ENCODE measurements at regions not wholly inside any gene's neighbourhood (a gene's known extent, or its start where the extent isn't known, plus 50 kb on each side); places are given as distances from the start of the nearest gene placed in this dataset.
"Not testable (repeated sequence)": the region's sequence is repeated elsewhere in the genome, so short reads cannot be mapped to it uniquely, and the experiment has no call there.

DNA sequence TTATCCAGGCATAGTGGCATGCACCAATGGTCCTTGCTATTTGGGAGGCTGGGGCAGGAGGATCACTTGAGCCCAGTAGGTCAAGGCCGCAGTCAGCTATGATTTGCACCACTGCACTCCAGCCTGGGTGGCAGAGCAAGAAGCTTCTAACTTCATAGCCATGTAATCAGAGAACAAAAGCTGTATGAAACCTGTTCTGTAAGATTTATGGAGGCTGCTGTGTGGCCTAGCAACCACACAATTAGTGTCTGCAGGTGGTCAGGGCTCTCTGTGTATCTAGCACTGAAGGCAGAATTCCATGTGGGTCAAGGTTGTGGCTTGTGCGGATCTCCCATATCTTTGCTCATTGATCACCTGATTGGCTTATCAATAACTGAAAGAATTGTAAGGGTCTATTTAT, 221.5 kb upstream of the FOXK1 start:
- no peak overlapping the region for H3K27ac ChIP-seq
- TF ChIP-seq ZFX (IDR thresholded peaks at IDR 0.05; ENCODE audit: borderline replicate concordance) = no peak

DNA sequence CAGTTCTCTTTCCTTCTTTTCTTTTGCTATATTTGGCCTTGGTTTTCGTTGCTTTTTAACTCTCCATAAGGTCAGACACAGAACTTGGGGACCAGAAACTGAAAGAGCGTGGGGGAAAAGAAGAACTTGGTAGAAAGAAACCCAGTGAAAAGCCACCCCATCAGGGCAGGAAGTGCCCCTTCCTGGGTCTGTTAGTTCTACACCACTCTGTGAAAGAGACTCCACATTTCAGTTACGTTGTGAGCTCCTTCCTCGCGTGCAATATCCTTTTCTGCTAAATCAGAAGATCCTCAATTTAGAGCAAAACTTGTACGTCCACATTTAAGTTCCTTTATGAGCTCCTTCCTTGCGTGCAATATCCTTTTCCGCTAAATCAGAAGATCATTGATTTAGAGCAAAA, 220.6 kb upstream of the FOXK1 start:
- H3K27ac ChIP-seq = no peak overlapping the region
- TF ChIP-seq ZFX (IDR thresholded peaks at IDR 0.05; ENCODE audit: borderline replicate concordance) = no peak
- TF ChIP-seq, protein P1, sequence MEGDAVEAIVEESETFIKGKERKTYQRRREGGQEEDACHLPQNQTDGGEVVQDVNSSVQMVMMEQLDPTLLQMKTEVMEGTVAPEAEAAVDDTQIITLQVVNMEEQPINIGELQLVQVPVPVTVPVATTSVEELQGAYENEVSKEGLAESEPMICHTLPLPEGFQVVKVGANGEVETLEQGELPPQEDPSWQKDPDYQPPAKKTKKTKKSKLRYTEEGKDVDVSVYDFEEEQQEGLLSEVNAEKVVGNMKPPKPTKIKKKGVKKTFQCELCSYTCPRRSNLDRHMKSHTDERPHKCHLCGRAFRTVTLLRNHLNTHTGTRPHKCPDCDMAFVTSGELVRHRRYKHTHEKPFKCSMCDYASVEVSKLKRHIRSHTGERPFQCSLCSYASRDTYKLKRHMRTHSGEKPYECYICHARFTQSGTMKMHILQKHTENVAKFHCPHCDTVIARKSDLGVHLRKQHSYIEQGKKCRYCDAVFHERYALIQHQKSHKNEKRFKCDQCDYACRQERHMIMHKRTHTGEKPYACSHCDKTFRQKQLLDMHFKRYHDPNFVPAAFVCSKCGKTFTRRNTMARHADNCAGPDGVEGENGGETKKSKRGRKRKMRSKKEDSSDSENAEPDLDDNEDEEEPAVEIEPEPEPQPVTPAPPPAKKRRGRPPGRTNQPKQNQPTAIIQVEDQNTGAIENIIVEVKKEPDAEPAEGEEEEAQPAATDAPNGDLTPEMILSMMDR (IDR thresholded peaks at IDR 0.05) = no peak

DNA sequence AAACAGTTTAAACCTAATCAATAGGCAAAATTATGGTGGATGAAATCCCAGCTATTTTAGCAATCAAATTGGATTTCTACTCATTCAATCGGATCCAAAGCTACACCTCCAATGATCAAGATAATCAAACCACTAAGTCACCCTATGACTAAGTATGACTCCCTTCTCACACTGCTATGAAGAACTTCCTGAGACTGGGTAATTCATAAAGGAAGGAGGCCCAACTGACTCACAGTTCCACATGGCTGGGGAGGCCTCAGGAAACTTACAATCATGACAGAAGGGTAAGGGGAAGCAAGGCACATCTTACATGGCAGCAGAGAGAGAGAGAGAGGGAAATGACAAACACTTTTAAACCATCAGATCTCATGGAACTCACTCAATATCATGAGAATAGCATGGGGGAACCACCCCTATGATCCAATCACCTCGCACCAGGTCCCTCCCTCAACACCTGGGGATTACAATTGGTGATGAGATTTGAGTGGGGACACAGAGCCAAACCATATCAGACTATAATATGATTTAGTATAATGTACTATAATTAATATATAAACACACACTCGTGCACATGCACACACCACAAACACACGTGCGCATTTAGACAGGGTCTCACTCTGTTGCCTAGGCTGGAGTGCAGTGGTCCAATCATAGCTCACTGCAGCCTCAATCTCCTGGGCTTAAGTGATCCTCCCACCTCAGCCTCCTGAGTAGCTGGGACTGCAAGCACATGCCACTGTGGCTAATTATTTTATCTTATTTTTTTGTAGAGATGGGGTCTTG, 213.6 kb upstream of the FOXK1 start:
- TF ChIP-seq ZFX (IDR thresholded peaks at IDR 0.05; ENCODE audit: borderline replicate concordance) = no peak
- H3K27ac ChIP-seq = no peak overlapping the region

DNA sequence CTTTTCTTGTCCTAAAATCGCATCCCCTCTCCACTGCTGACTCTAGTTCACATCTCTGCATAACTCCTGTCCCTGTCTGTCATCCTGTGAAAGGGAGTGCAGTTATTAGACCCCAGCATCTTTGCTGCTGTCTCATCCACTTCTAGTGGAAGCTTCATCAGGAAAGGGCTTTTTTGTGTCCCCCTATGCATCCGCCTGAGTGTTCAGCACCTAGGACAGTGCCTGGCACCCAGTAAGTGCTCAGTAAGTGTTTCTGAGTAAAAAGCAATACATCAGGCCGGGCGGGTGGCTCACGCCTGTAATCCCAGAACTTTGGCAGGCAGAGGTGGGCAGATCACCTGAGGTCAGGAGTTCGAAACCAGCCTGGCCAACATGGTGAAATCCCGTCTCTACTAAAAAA, 211.8 kb upstream of the FOXK1 start:
- TF ChIP-seq ZFX (IDR thresholded peaks at IDR 0.05; ENCODE audit: borderline replicate concordance) = no peak
- TF ChIP-seq, protein P1 (IDR thresholded peaks at IDR 0.05) = no peak
- no peak overlapping the region for H3K27ac ChIP-seq

DNA sequence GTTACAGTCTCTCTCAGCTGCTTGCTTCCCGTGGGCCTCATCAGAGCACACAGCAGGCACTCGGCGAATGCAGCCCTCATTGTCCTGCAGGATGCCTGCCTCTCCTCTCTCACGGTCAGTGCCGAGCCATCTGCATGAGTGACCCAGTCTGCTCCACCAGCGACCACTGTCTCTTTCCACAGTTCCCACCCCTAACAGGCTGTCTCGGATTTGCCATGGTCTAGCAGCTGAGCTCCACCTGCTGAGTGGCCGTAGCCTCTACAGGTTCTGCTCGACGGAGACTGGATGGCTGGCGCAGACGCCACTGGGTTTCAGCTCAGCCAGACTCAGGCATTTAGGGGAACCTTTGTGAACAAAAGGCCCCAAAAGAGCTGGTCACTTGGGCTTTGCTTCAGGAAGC, 209.4 kb upstream of the FOXK1 start:
- no peak overlapping the region for H3K27ac ChIP-seq
- TF ChIP-seq, protein P1 (IDR thresholded peaks at IDR 0.05) = no peak; the same call in none of the 2 replicates
- no peak for TF ChIP-seq ZFX (IDR thresholded peaks at IDR 0.05; ENCODE audit: borderline replicate concordance)

DNA sequence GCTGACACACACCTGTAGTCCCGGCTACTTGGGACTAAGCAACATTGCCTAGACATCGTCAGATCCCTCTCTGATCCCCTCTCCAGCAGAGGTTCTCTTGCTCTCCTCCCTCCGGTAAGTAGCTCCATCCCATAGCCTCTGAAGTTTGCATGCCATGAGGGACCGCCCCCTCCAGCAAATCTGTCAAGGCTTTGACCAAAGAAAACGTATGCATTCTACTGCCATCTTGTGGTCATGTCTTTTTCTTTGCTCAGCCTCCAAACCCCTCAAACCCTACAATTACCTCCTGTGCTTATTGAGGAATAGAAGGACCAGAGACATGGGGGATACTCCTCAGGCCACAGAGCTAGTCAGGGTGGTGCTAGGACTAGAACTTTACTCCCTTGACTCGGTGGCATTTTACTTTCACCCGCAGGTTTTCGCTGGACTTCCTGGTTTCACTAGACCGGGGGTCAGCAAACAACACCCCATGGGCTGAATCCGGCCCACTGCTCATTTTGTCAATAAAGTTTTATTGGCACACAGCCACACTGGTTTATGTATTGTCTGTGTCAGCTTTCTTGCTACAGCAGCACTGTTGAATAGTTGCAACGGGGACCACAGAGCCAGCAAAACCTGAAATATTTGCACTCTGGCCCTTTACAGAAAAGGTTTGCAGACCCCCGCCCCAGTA, 202.6 kb upstream of the FOXK1 start:
- TF ChIP-seq ZFX (IDR thresholded peaks at IDR 0.05; ENCODE audit: borderline replicate concordance) = no peak
- TF ChIP-seq, protein P1 (IDR thresholded peaks at IDR 0.05) = peak; percentile 77
- no peak overlapping the region for H3K27ac ChIP-seq

DNA sequence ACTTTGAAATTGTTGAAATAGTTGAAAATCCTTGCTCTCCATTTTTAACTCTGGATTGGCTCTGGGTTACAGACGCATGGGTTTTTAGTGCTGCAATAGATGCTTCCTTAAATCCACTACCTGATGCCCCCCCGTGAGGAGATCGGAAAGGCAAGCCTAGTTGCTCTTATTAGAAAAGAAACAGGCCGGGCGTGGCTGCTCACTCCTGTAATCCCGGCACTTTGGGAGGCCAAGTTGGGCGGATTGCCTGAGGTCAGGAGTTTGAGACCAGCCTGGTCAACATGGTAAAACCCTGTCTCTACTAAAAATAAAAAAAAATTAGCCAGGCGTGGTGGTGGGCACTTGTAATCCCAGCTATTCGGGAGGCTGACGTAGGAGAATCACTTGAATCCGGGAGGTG, 202.0 kb upstream of the FOXK1 start:
- not testable (repeated sequence) for H3K27ac ChIP-seq

DNA sequence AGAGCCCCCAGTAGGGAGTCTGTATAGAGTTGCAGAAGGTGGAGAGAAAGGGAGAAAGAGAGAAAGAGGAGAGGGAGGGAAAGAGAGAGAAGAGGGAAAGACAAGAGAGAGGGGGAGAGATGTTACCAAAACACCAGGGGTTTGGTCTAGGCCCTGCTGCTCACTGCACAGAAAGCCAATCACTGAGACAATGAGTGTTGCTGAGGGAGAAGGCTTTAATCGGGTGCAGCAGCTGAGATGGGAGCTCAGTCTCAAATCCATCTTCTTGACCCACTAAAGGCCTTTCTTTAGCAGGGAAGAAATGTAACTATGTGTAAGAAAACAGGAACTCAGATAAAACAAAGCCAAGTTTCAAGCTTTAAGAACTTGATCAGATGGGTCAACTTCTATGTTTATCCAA, 198.2 kb upstream of the FOXK1 start:
- TF ChIP-seq ZFX (IDR thresholded peaks at IDR 0.05; ENCODE audit: borderline replicate concordance) = no peak
- TF ChIP-seq, protein P1 (IDR thresholded peaks at IDR 0.05) = no peak

DNA sequence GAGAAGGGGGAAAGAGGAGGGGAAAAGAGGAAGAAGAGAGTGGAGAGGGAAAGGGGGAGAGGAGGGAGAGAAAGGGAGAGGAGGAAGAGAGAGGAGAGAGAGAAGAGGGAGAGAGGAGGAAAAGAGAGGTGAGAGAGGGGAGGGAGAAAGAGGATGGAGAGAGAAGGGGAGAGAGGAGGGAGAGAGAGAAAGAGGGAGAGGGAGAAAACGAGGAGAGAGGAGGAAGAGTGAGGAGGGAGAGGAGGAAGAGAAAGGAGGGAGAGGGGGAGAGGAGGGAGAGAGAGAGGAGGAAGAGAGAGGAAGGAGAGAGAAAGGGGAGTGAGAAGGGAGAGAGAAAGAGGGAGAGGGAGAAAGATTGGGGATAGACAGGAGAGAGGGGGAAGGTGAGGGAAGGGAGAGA, 197.6 kb upstream of the FOXK1 start:
- no peak for TF ChIP-seq ZFX (IDR thresholded peaks at IDR 0.05; ENCODE audit: borderline replicate concordance)
- TF ChIP-seq, protein P1 (IDR thresholded peaks at IDR 0.05) = no peak
- H3K27ac ChIP-seq = no peak overlapping the region

More for the DNA sequence above, 198.2 kb upstream of the FOXK1 start:
- H3K27ac ChIP-seq = no peak overlapping the region

All from 22Rv1 (cell line).